ENCODE measurements at regions not wholly inside any gene's neighbourhood (a gene's known extent, or its start where the extent isn't known, plus 50 kb on each side); places are given as distances from the start of the nearest gene placed in this dataset.

DNA sequence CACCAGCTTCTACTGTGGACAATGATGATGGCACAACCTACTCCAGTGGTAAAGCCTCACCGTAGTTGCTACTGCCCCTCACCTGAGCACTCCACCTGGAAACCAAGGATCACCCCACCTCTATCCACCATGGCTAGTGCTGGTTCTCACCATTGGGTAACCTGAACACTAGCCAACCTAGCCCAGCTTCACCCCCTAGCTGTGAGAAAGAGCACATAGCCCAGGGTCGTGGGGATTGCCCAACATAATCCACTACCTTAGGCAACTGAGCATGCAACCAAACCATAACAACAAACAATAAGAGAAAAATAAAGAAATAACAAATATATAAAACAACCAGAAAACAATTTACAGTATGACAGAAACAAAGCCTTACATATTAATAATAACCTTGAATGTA is 560.1 kb downstream of the DIAPH3 start:
- TF ChIP-seq, protein P1, sequence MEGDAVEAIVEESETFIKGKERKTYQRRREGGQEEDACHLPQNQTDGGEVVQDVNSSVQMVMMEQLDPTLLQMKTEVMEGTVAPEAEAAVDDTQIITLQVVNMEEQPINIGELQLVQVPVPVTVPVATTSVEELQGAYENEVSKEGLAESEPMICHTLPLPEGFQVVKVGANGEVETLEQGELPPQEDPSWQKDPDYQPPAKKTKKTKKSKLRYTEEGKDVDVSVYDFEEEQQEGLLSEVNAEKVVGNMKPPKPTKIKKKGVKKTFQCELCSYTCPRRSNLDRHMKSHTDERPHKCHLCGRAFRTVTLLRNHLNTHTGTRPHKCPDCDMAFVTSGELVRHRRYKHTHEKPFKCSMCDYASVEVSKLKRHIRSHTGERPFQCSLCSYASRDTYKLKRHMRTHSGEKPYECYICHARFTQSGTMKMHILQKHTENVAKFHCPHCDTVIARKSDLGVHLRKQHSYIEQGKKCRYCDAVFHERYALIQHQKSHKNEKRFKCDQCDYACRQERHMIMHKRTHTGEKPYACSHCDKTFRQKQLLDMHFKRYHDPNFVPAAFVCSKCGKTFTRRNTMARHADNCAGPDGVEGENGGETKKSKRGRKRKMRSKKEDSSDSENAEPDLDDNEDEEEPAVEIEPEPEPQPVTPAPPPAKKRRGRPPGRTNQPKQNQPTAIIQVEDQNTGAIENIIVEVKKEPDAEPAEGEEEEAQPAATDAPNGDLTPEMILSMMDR (IDR thresholded peaks at IDR 0.05), result no peak
- no peak for TF ChIP-seq POLR2A (IDR thresholded peaks at IDR 0.05)
